ENCODE measurements at regions not wholly inside any gene's neighbourhood (a gene's known extent, or its start where the extent isn't known, plus 50 kb on each side); places are given as distances from the start of the nearest gene placed in this dataset.

GRCh38 chr7:114857605-114858004 is 64.3 kb upstream of the MDFIC start:
- no peak for DNase-seq (ENCODE audit: low spot score)

- DNase-seq (ENCODE audit: low spot score), result no peak
These were observed 62.4 kb upstream of the MDFIC start for GRCh38 chr7:114859477-114859876.

GRCh38 chr7:114860206-114860605 is 61.7 kb upstream of the MDFIC start:
- no peak for DNase-seq (ENCODE audit: low spot score)

- DNase-seq (ENCODE audit: low spot score), result no peak
These were observed 59.5 kb upstream of the MDFIC start for GRCh38 chr7:114862406-114862805.

GRCh38 chr7:114864278-114864677 is 57.6 kb upstream of the MDFIC start:
- DNase-seq (ENCODE audit: low spot score), result no peak

- DNase-seq (ENCODE audit: low spot score), result peak; percentile 6
These were observed 56.3 kb upstream of the MDFIC start for GRCh38 chr7:114865564-114865963.
